ENCODE measurements at regions not wholly inside any gene's neighbourhood (a gene's known extent, or its start where the extent isn't known, plus 50 kb on each side); places are given as distances from the start of the nearest gene placed in this dataset.

- TF ChIP-seq CTCF (IDR thresholded peaks at IDR 0.05; ENCODE audit: insufficient read depth, low read length) (no peak), SPI1 (IDR thresholded peaks at IDR 0.05; ENCODE audit: borderline replicate concordance, low read depth) (no peak), POLR2AphosphoS5 (IDR thresholded peaks at IDR 0.05; ENCODE audit: low read depth) (no peak), REST (IDR thresholded peaks at IDR 0.05; ENCODE audit: insufficient replicate concordance, low read depth) (no peak)
Measured at GRCh38 chr3:56942523-56942922, 117.9 kb upstream of the SPATA12 start.

Data from HL-60 (cell line).